Large intestine (tissue), 3 donors: ENCODE measurements at regions not wholly inside any gene's neighbourhood (a gene's known extent, or its start where the extent isn't known, plus 50 kb on each side); places are given as distances from the start of the nearest gene placed in this dataset.

Source experiments
- DNase-seq, 2 donors: peaks; one replicate each; pipeline versions ENCODE4 v3.0.0 to v3.0.0-alpha.2; 2013
- H3K27ac ChIP-seq: one replicate; pipeline ENCODE4 v1.5.1; 2013; ENCODE audit warnings: low read length
- H3K27me3 ChIP-seq: 2 replicates; pipeline ENCODE4 v1.6.1; 2013; ENCODE audit warnings: low read length; ENCODE audit not compliant: control insufficient read depth, insufficient read depth
- H3K36me3 ChIP-seq: 2 replicates; pipeline ENCODE4 v1.6.1; 2013; ENCODE audit warnings: low read length; ENCODE audit not compliant: control insufficient read depth, insufficient read depth
- H3K4me1 ChIP-seq: one replicate; pipeline ENCODE4 v1.6.1; 2013; ENCODE audit warnings: low read length; ENCODE audit not compliant: control insufficient read depth, insufficient read depth
- H3K4me3 ChIP-seq: one replicate; pipeline ENCODE4 v1.5.1; 2013; ENCODE audit warnings: low read length
- H3K9me3 ChIP-seq: one replicate; pipeline ENCODE4 v1.6.1; 2013; ENCODE audit warnings: mild to moderate bottlenecking, low read depth, low read length, moderate library complexity; ENCODE audit not compliant: control insufficient read depth
- WGBS: methylation state at CpG from one replicate; pipeline ENCODE4 v1.1.5; 2013; ENCODE audit warnings: low lambda C conversion rate; ENCODE audit not compliant: insufficient coverage; 5-methylcytosine and 5-hydroxymethylcytosine counted together

- no peak overlapping the region for H3K27ac ChIP-seq
- H3K4me1 ChIP-seq: no peaks in the 10 kb centered on the region
- peaks cover 3% of the 10 kb centered on the region for H3K9me3 ChIP-seq
- H3K36me3 ChIP-seq: no peaks in the 10 kb centered on the region
- H3K27me3 ChIP-seq: no peaks in the 10 kb centered on the region
- H3K4me3 ChIP-seq: no peak overlapping the region
- DNase-seq: no peak
- WGBS: no CpG with 5 or more reads among the region's 1 CpG
Measured at GRCh38 chr3:33991673-33992072, 193.2 kb downstream of the PDCD6IP start.

- no peak for DNase-seq
- Histone ChIP-seq H3K36me3 (no peaks in the 10 kb centered on the region), H3K4me3 (no peak overlapping the region), H3K27ac (no peak overlapping the region), H3K4me1 (no peaks in the 10 kb centered on the region), H3K27me3 (no peaks in the 10 kb centered on the region), H3K9me3 (peaks cover 3% of the 10 kb centered on the region)
- WGBS: no CpG with 5 or more reads among the region's 1 CpG
Measured at GRCh38 chr3:33993631-33994030, 195.2 kb downstream of the PDCD6IP start.

GRCh38 chr3:33994568-33994967 lies 196.1 kb downstream of the PDCD6IP start:
- Histone ChIP-seq H3K27me3 (no peaks in the 10 kb centered on the region), H3K9me3 (peaks cover 3% of the 10 kb centered on the region), H3K36me3 (no peaks in the 10 kb centered on the region), H3K27ac (no peak overlapping the region), H3K4me1 (no peaks in the 10 kb centered on the region), H3K4me3 (no peak overlapping the region)
- DNase-seq: no peak
- WGBS: no CpG with 5 or more reads among the region's 1 CpG

GRCh38 chr3:34000301-34000700 lies 201.9 kb downstream of the PDCD6IP start:
- Histone ChIP-seq H3K27me3 (no peaks in the 10 kb centered on the region), H3K36me3 (no peaks in the 10 kb centered on the region), H3K4me1 (peaks cover 6% of the 10 kb centered on the region), H3K9me3 (peaks cover 3% of the 10 kb centered on the region), H3K27ac (no peak overlapping the region), H3K4me3 (no peak overlapping the region)
- no peak for DNase-seq

GRCh38 chr3:34001022-34001421 lies 202.6 kb downstream of the PDCD6IP start:
- no peaks in the 10 kb centered on the region for H3K27me3 ChIP-seq
- peaks cover 6% of the 10 kb centered on the region for H3K4me1 ChIP-seq
- DNase-seq: peak; percentile 23 to 67
- no peak overlapping the region for H3K27ac ChIP-seq
- no CpG with 5 or more reads among the region's 3 CpGs for WGBS
- H3K36me3 ChIP-seq: no peaks in the 10 kb centered on the region
- no peak overlapping the region for H3K4me3 ChIP-seq
- H3K9me3 ChIP-seq: no peaks in the 10 kb centered on the region

GRCh38 chr3:34001990-34002389 lies 203.6 kb downstream of the PDCD6IP start:
- peaks cover 6% of the 10 kb centered on the region for H3K4me1 ChIP-seq
- H3K9me3 ChIP-seq: no peaks in the 10 kb centered on the region
- no peak overlapping the region for H3K4me3 ChIP-seq
- WGBS: no CpG with 5 or more reads among the region's 1 CpG
- H3K36me3 ChIP-seq: no peaks in the 10 kb centered on the region
- H3K27me3 ChIP-seq: no peaks in the 10 kb centered on the region
- no peak overlapping the region for H3K27ac ChIP-seq
- DNase-seq: no peak

GRCh38 chr3:34002569-34003100 lies 204.2 kb downstream of the PDCD6IP start:
- no CpG with 5 or more reads among the region's 3 CpGs for WGBS
- Histone ChIP-seq H3K27ac (no peak overlapping the region), H3K9me3 (no peaks in the 10 kb centered on the region)

GRCh38 chr3:34005886-34006285 lies 207.5 kb downstream of the PDCD6IP start:
- H3K9me3 ChIP-seq: no peaks in the 10 kb centered on the region
- no CpG with 5 or more reads among the region's 1 CpG for WGBS
- no peaks in the 10 kb centered on the region for H3K36me3 ChIP-seq
- H3K4me1 ChIP-seq: peaks cover 6% of the 10 kb centered on the region
- no peak for DNase-seq
- no peak overlapping the region for H3K27ac ChIP-seq
- H3K27me3 ChIP-seq: no peaks in the 10 kb centered on the region
- H3K4me3 ChIP-seq: no peak overlapping the region

More at GRCh38 chr3:34002569-34003100, 204.2 kb downstream of the PDCD6IP start:
- Histone ChIP-seq H3K36me3 (no peaks in the 10 kb centered on the region), H3K4me1 (peaks cover 6% of the 10 kb centered on the region), H3K4me3 (no peak overlapping the region), H3K27me3 (no peaks in the 10 kb centered on the region)
- DNase-seq: no peak

GRCh38 chr3:34008191-34008590 lies 209.8 kb downstream of the PDCD6IP start:
- Histone ChIP-seq H3K4me1 (peaks cover 10% of the 10 kb centered on the region), H3K4me3 (no peak overlapping the region), H3K9me3 (no peaks in the 10 kb centered on the region), H3K27ac (no peak overlapping the region), H3K27me3 (no peaks in the 10 kb centered on the region), H3K36me3 (no peaks in the 10 kb centered on the region)
- WGBS: no CpG with 5 or more reads among the region's 1 CpG
- DNase-seq: no peak

GRCh38 chr3:34008836-34009809 lies 210.7 kb downstream of the PDCD6IP start:
- no peak overlapping the region for H3K4me3 ChIP-seq
- H3K36me3 ChIP-seq: no peaks in the 10 kb centered on the region
- H3K27me3 ChIP-seq: no peaks in the 10 kb centered on the region
- 33% methylated on average over 1 of the region's 2 CpGs for WGBS
- no peaks in the 10 kb centered on the region for H3K9me3 ChIP-seq
- no peak for DNase-seq
- no peak overlapping the region for H3K27ac ChIP-seq
- peaks cover 10% of the 10 kb centered on the region for H3K4me1 ChIP-seq
